Keratinocyte (primary cell): ENCODE measurements at regions not wholly inside any gene's neighbourhood (a gene's known extent, or its start where the extent isn't known, plus 50 kb on each side); places are given as distances from the start of the nearest gene placed in this dataset.

Experiments
- DNase-seq: peaks from one replicate; pipeline ENCODE4 v3.0.0-alpha.2; 2011; ENCODE audit warnings: low read depth, missing footprints, low spot score
- FAIRE-seq: peaks from 2 replicates; lab custom pipeline; 2011; peaks lifted over from hg19 to GRCh38; lab: Jason Lieb, UNC
- H2AFZ ChIP-seq: 2 replicates; pipeline ENCODE4 v1.6.0; 2012; ENCODE audit warnings: low read length, control low read depth, inconsistent platforms; ENCODE audit not compliant: control insufficient read depth
- H3K27ac ChIP-seq: 2 replicates; pipeline ENCODE4 v1.5.1; 2011; ENCODE audit warnings: low read length; ENCODE audit not compliant: control insufficient read depth, insufficient read depth
- H3K27me3 ChIP-seq: 3 replicates; pipeline ENCODE4 v1.6.0; 2011; ENCODE audit warnings: low read length; ENCODE audit not compliant: control insufficient read depth, insufficient read depth; ENCODE audit errors: extremely low read depth
- H3K36me3 ChIP-seq, 2 experiments: 2 replicates in 1 of 2; 3 replicates in 1 of 2; pipeline ENCODE4 v1.5.1; 2011; ENCODE audit warnings: low read length in 2 of 2, mild to moderate bottlenecking in 1 of 2; ENCODE audit not compliant: control insufficient read depth in 2 of 2, insufficient read depth in 2 of 2; ENCODE audit errors: extremely low read depth in 1 of 2
- H3K4me1 ChIP-seq: 3 replicates; pipeline ENCODE4 v1.5.1; 2011; ENCODE audit warnings: low read length; ENCODE audit not compliant: control insufficient read depth, insufficient read depth; ENCODE audit errors: extremely low read depth
- H3K4me2 ChIP-seq: 3 replicates; pipeline ENCODE4 v1.6.0; 2011; ENCODE audit warnings: low read depth, low read length; ENCODE audit not compliant: control insufficient read depth, insufficient read depth; ENCODE audit errors: extremely low read depth
- H3K4me3 ChIP-seq, 3 experiments: fragments of 200-600 bp in 1 of 3; sonication (generic) in 1 of 3; 2 replicates in 2 of 3; 3 replicates in 1 of 3; pipeline ENCODE4 v1.5.1; 2011 to 2016; ENCODE audit warnings: low read length in 3 of 3, mild to moderate bottlenecking in 3 of 3, control low read depth in 2 of 3, inconsistent platforms in 1 of 3, low read depth in 1 of 3, mixed read lengths in 1 of 3, mixed run types in 1 of 3, moderate library complexity in 1 of 3; ENCODE audit not compliant: control insufficient read depth in 2 of 3, insufficient read depth in 2 of 3; ENCODE audit errors: extremely low read depth in 1 of 3
- H3K79me2 ChIP-seq: 2 replicates; pipeline ENCODE4 v1.6.0; 2012; ENCODE audit warnings: low read length; ENCODE audit not compliant: control insufficient read depth, insufficient read depth
- H3K9ac ChIP-seq: 3 replicates; pipeline ENCODE4 v1.6.0; 2011; ENCODE audit warnings: low read length; ENCODE audit not compliant: control insufficient read depth, insufficient read depth; ENCODE audit errors: extremely low read depth
- H3K9me1 ChIP-seq: 3 replicates; pipeline ENCODE4 v1.6.0; 2011; ENCODE audit warnings: low read length; ENCODE audit not compliant: control insufficient read depth, insufficient read depth; ENCODE audit errors: extremely low read depth
- H3K9me3 ChIP-seq: 2 replicates; pipeline ENCODE4 v1.5.1; 2012; ENCODE audit warnings: low read depth, low read length; ENCODE audit not compliant: control insufficient read depth
- H4K20me1 ChIP-seq: 3 replicates; pipeline ENCODE4 v1.6.0; 2011; ENCODE audit warnings: low read length; ENCODE audit not compliant: control insufficient read depth, insufficient read depth; ENCODE audit errors: extremely low read depth
- EZH2 ChIP-seq: IDR thresholded peaks from one replicate; pipeline ENCODE4 v1.6.1; 2012; ENCODE audit warnings: inconsistent platforms, mild to moderate bottlenecking, low read length, moderate library complexity
- dilution Hi-C: fragments of 300-500 bp; cut with MboI; formaldehyde crosslinking; loops from one replicate; pipeline ENCODE4 v1.7.0; 2020; ENCODE audit warnings: low sequenced_read_pairs; ENCODE audit not compliant: extremely low pct_ligation_motif_present
- TF ChIP-seq, protein P1 (sequence below), 3 experiments: IDR thresholded peaks in 1 of 3; conservative IDR thresholded peaks in 1 of 3; optimal IDR thresholded peaks in 1 of 3; 2 replicates in 2 of 3; 3 replicates in 1 of 3; pipeline versions ENCODE3 to v1.5.1; 2011; ENCODE audit warnings: low read length in 3 of 3, mild to moderate bottlenecking in 3 of 3, moderate library complexity in 2 of 3, control low read depth in 1 of 3, inconsistent platforms in 1 of 3; ENCODE audit not compliant: insufficient read depth in 2 of 3; ENCODE audit errors: extremely low read depth in 1 of 3

DNA sequence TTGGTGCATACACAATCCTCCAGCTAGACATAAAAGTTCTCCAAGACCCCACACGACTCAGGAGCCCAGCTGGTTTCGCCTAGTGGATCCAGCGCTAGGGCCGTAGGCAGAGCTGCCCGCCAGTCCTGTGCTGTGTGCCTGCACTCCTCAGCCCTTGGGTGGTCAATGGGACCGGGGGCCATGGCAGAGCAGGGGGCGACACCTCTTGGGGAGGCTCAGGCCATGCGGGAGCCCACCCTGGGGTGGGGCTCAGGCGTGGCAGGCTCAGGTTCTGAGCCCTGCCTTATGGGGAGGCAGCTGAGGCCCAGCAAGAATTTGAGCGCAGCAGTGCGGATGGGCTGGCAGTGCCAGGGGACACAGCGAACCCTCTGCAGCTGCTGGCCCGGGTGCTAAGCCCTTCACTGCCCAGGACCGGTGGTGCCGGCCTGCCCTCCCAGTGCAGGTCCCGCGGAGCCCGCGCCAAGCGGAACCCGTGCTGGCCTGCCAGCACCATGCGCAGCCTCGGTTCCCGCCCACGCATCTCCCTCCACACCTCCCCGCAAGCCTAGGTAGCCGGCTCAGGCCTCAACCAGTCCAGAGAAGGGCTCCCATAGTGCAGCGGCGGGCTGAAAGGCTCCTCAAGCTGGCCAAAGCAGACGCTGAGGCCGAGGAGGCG, 1566.6 kb upstream of the SLC39A10 start:
- Histone ChIP-seq H3K4me2 (no peak overlapping the region), H3K36me3 (no peaks in the 10 kb centered on the region), H3K9me1 (no peaks in the 10 kb centered on the region), H4K20me1 (no peaks in the 10 kb centered on the region), H3K79me2 (no peaks in the 10 kb centered on the region), H3K9me3 (peaks cover 5% of the 10 kb centered on the region), H3K9ac (no peak overlapping the region), H3K4me1 (no peaks in the 10 kb centered on the region), H2AFZ (no peak overlapping the region), H3K27ac (no peak overlapping the region), H3K4me3 (no peak overlapping the region), H3K27me3 (no peaks in the 10 kb centered on the region)
- DNase-seq (no peak), FAIRE-seq (no peak)
- dilution Hi-C loops, result no loop called here
- no peak for TF ChIP-seq EZH2
- TF ChIP-seq, protein P1, sequence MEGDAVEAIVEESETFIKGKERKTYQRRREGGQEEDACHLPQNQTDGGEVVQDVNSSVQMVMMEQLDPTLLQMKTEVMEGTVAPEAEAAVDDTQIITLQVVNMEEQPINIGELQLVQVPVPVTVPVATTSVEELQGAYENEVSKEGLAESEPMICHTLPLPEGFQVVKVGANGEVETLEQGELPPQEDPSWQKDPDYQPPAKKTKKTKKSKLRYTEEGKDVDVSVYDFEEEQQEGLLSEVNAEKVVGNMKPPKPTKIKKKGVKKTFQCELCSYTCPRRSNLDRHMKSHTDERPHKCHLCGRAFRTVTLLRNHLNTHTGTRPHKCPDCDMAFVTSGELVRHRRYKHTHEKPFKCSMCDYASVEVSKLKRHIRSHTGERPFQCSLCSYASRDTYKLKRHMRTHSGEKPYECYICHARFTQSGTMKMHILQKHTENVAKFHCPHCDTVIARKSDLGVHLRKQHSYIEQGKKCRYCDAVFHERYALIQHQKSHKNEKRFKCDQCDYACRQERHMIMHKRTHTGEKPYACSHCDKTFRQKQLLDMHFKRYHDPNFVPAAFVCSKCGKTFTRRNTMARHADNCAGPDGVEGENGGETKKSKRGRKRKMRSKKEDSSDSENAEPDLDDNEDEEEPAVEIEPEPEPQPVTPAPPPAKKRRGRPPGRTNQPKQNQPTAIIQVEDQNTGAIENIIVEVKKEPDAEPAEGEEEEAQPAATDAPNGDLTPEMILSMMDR (optimal IDR thresholded peaks at IDR 0.05 in 1 of 3, IDR thresholded peaks at IDR 0.05 in 1 of 3, conservative IDR thresholded peaks at IDR 0.05 in 1 of 3; ENCODE audit: extremely low read depth in 1 of 3, insufficient read depth in 2 of 3, low read length in 3 of 3), result no peak

- no peak overlapping the region for H3K4me3 ChIP-seq
- DNase-seq, result no peak
- no peak for FAIRE-seq
- no peaks in the 10 kb centered on the region for H3K36me3 ChIP-seq
- H3K9ac ChIP-seq, result no peak overlapping the region
- no peaks in the 10 kb centered on the region for H4K20me1 ChIP-seq
- H3K79me2 ChIP-seq, result no peaks in the 10 kb centered on the region
- H3K4me1 ChIP-seq, result no peaks in the 10 kb centered on the region
- no peaks in the 10 kb centered on the region for H3K9me1 ChIP-seq
- H3K4me2 ChIP-seq, result no peak overlapping the region
- H2AFZ ChIP-seq, result no peak overlapping the region
- H3K27ac ChIP-seq, result no peak overlapping the region
- H3K27me3 ChIP-seq, result no peaks in the 10 kb centered on the region
- dilution Hi-C loops, result no loop called here
- H3K9me3 ChIP-seq, result peaks cover 5% of the 10 kb centered on the region
- TF ChIP-seq EZH2, result no peak
- TF ChIP-seq, protein P1 (optimal IDR thresholded peaks at IDR 0.05 in 1 of 3, IDR thresholded peaks at IDR 0.05 in 1 of 3, conservative IDR thresholded peaks at IDR 0.05 in 1 of 3; ENCODE audit: extremely low read depth in 1 of 3, insufficient read depth in 2 of 3, low read length in 3 of 3), result no peak
These were observed 1569.7 kb upstream of the SLC39A10 start for GRCh38 chr2:194087089-194087958.
